ENCODE measurements at regions not wholly inside any gene's neighbourhood (a gene's known extent, or its start where the extent isn't known, plus 50 kb on each side); places are given as distances from the start of the nearest gene placed in this dataset.
"Not testable (repeated sequence)": the region's sequence is repeated elsewhere in the genome, so short reads cannot be mapped to it uniquely, and the experiment has no call there.

DNA sequence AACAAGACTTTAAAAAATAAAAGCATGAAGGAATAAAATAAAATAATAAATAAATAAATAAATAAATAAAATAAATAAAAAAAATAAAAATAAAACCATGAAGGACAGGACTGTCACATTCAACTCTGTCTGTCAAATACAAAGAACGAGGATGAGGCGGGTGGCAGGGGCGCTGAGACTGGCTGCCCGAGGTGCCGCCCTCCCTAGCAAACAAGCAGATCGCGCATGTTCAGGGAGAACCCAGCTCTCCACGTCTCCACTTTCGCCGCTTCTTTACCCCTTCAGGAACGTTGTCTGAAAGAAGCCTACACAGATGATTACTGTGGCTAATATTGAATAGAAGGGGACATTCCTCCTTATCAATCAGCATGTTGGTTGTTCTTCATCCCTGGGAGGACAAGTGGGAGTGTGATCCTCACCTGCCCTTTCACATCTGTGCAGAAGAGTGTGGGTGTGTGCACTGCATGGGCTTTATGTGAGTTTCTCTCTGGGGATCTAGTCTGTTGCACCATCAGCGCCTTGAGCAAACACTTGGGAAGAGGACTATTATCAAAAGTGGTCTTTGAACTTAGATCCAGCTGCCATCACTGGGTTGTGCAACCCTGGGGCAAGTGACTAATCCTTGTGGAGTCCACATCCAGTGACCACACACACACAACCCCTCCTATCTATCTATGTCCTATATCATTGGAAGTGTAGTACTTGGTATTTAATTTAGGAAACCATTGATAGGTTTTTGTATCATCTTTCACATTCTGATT is 399.2 kb downstream of the IRX2 start:
- Histone ChIP-seq H3K36me3 (ENCODE audit: low read depth) (no peaks in the 10 kb centered on the region), H3K9me3 (peaks cover 18% of the 10 kb centered on the region), H3K4me3 (no peak overlapping the region), H3K4me1 (ENCODE audit: low read depth) (no peaks in the 10 kb centered on the region)
- DNase-seq, result no peak
- TF ChIP-seq, protein P1, sequence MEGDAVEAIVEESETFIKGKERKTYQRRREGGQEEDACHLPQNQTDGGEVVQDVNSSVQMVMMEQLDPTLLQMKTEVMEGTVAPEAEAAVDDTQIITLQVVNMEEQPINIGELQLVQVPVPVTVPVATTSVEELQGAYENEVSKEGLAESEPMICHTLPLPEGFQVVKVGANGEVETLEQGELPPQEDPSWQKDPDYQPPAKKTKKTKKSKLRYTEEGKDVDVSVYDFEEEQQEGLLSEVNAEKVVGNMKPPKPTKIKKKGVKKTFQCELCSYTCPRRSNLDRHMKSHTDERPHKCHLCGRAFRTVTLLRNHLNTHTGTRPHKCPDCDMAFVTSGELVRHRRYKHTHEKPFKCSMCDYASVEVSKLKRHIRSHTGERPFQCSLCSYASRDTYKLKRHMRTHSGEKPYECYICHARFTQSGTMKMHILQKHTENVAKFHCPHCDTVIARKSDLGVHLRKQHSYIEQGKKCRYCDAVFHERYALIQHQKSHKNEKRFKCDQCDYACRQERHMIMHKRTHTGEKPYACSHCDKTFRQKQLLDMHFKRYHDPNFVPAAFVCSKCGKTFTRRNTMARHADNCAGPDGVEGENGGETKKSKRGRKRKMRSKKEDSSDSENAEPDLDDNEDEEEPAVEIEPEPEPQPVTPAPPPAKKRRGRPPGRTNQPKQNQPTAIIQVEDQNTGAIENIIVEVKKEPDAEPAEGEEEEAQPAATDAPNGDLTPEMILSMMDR (IDR thresholded peaks at IDR 0.05), result no peak
- intact Hi-C loops (cut with DNase I, micrococcal nuclease), result no loop called here
- no peak for ATAC-seq

DNA sequence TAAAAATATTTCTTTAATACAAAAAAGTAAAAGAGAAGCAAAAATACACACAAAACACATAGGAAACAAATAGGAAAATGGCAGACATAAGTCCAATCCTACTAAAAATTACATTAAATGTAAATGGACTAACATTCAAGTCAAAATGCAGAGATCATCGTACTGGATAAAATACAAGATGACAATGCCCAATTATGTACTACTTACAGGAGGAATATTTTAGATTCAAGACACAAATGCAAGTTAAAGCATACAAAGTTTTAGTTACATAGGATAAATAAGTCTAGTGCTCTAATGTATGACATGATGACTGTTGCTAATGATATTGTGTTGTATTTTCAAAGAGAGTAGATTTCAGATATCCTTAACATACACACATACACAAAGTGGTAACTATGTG is 401.7 kb downstream of the IRX2 start:
- intact Hi-C loops (cut with DNase I, micrococcal nuclease), result not testable (repeated sequence)

GRCh38 chr5:2338686-2339085 is 412.8 kb downstream of the IRX2 start:
- intact Hi-C loops (cut with DNase I, micrococcal nuclease), result no loop called here
- Histone ChIP-seq H3K4me1 (ENCODE audit: low read depth) (no peaks in the 10 kb centered on the region), H3K9me3 (no peaks in the 10 kb centered on the region), H3K4me3 (no peak overlapping the region), H3K36me3 (ENCODE audit: low read depth) (no peaks in the 10 kb centered on the region)
- TF ChIP-seq, protein P1 (IDR thresholded peaks at IDR 0.05), result no peak
- DNase-seq, result no peak
- ATAC-seq, result no peak

More for the DNA sequence above, 401.7 kb downstream of the IRX2 start:
- H3K4me1 ChIP-seq (ENCODE audit: low read depth); ATAC-seq; H3K4me3 ChIP-seq; DNase-seq; H3K36me3 ChIP-seq (ENCODE audit: low read depth): not testable (repeated sequence)
- peaks cover 30% of the 10 kb centered on the region for H3K9me3 ChIP-seq

DNA sequence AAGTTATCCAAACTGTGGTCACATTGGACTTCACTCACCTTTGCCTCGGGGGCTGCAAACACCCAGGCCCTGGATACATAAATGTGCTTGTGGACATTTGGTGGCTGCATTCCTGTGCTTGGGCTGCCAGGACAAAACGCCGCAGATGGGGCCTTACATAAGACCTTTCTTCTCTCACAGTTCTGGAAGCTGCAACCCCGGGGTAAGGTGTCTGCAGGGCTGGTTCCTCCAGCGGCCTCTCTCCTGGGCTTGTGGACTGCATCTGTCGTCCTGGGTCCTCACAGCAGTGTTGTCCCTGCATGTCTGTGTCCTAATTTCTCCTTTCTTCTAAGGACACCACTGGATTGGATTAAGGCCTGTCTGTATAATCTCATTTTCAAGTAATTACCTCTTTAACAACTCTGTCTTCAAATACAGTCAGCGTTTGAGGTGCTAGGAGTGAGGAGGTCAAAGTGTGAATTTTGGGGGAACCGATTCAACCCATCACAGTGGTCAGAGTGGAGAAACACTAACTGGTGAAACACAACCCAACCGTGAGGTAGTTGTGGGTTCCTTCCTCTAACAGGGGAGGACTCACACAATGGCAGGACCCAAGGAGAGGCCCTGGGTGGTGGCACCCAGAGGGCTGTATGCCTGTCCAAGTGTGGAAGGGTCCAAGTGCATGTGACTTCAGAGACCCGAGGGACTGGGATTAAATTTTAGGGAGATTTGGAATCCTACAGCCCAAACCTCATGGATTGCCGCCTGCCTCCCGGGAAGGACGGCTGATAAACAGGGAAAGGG is 415.6 kb downstream of the IRX2 start:
- ATAC-seq, result no peak
- TF ChIP-seq, protein P1 (IDR thresholded peaks at IDR 0.05), result no peak
- H3K4me3 ChIP-seq, result no peak overlapping the region
- peaks cover 5% of the 10 kb centered on the region for H3K9me3 ChIP-seq
- no peak for DNase-seq
- intact Hi-C loops (cut with DNase I, micrococcal nuclease), result no loop called here
- H3K4me1 ChIP-seq (ENCODE audit: low read depth), result no peaks in the 10 kb centered on the region
- H3K36me3 ChIP-seq (ENCODE audit: low read depth), result no peaks in the 10 kb centered on the region

DNA sequence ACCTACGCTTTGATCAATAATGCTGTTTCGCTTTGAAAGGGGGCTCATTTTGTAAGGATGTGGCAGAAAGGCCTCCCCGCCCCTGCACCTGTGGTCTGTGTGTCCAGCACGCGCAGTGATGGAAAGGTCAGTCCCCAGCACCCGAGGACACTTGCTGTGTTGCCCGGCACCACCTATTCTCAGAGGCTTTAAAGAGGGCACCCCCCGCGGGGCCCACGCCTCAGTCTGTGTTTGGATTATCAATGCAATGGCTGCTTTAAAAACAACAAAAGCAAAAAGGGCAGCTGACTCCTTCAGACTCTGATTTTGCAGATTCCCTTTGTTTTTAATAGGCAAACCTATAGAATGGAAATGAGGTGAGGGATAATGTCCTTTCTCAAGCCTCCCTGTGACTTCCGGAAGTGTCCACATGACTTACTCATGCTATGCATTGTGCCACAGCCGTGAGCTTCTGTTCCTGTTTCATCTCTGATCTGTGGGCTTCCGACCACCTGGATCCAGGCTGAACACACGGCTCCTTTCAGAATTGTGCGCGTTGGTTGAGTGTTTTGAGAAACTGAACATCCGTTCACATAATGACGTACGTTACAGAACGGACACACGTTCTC is 416.2 kb downstream of the IRX2 start:
- TF ChIP-seq, protein P1 (IDR thresholded peaks at IDR 0.05), result no peak
- Histone ChIP-seq H3K9me3 (peaks cover 5% of the 10 kb centered on the region), H3K4me1 (ENCODE audit: low read depth) (no peaks in the 10 kb centered on the region), H3K36me3 (ENCODE audit: low read depth) (no peaks in the 10 kb centered on the region), H3K4me3 (no peak overlapping the region)
- intact Hi-C loops (cut with DNase I, micrococcal nuclease), result no loop called here
- no peak for DNase-seq
- ATAC-seq, result no peak

DNA sequence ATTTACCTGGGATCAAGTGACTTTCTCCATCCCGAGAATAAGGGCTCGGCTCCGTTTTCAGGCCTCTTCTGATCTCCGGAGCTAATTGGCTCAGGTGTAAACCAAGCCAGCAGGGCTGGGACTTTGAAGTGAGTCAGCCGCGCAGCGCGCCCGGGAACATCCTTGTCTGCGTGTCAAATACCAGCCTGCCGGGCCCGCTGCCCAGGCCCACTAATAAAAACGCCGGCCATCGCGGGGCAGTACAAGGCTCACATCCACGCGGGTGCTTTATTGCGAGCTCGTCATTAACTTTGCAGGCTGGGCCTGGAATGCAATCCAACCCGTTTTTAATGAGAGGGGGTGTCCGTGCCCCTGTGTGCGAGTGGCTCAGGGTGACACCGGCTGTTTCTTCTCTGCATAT is 416.8 kb downstream of the IRX2 start:
- TF ChIP-seq, protein P1 (IDR thresholded peaks at IDR 0.05), result no peak
- intact Hi-C loops (cut with DNase I, micrococcal nuclease), result no loop called here
- Histone ChIP-seq H3K4me1 (ENCODE audit: low read depth) (no peaks in the 10 kb centered on the region), H3K9me3 (peaks cover 5% of the 10 kb centered on the region), H3K36me3 (ENCODE audit: low read depth) (no peaks in the 10 kb centered on the region), H3K4me3 (no peak overlapping the region)
- ATAC-seq (no peak), DNase-seq (no peak)

All from mucosa of descending colon (tissue), 3 donors.